ENCODE measurements at regions not wholly inside any gene's neighbourhood (a gene's known extent, or its start where the extent isn't known, plus 50 kb on each side); places are given as distances from the start of the nearest gene placed in this dataset.

- H3K36me3 Mint-ChIP-seq (ENCODE audit: low read depth) = no peaks in the 10 kb centered on the region
- peaks cover 1% of the 10 kb centered on the region for H3K9me3 Mint-ChIP-seq
These were observed 173.6 kb downstream of the IRF8 start for GRCh38 chr16:86072328-86073102.

GRCh38 chr16:86073103-86073625, 174.2 kb downstream of the IRF8 start:
- Histone ChIP-seq H3K36me3 (ENCODE audit: control insufficient read depth, insufficient read depth, low read length) (no peaks in the 10 kb centered on the region), H3K27ac (ENCODE audit: low read depth, low read length) (no peak overlapping the region), H3K9ac (ENCODE audit: extremely low read depth, low read length, poor library complexity, severe bottlenecking) (no peak overlapping the region), H3K4me1 (ENCODE audit: control insufficient read depth, insufficient read depth, low read length) (no peaks in the 10 kb centered on the region), H3K9me3 (ENCODE audit: control insufficient read depth, low read length) (no peaks in the 10 kb centered on the region), H3K27me3 (ENCODE audit: control insufficient read depth, insufficient read depth, low read length, poor library complexity, severe bottlenecking) (no peaks in the 10 kb centered on the region), H3K4me3 (ENCODE audit: low read length) (no peak overlapping the region)
- H3K27me3 Mint-ChIP-seq (ENCODE audit: insufficient read depth) = no peaks in the 10 kb centered on the region
- no peaks in the 10 kb centered on the region for H3K9me3 Mint-ChIP-seq
- H3K27ac Mint-ChIP-seq = no peak overlapping the region
- H3K36me3 Mint-ChIP-seq (ENCODE audit: low read depth) = no peaks in the 10 kb centered on the region
- H3K4me3 Mint-ChIP-seq = no peak overlapping the region
- peak; percentile 9 for TF ChIP-seq CTCF (conservative IDR thresholded peaks at IDR 0.05)
- DNase-seq = no peak
- H3K4me1 Mint-ChIP-seq = peaks cover 12% of the 10 kb centered on the region
- 74 to 79% methylated on average over 9 to 11 of the region's 11 CpGs for WGBS, 2 experiments (ENCODE audit: insufficient coverage in 1 of 2, insufficient read length in 1 of 2)

More at GRCh38 chr16:86072328-86073102, 173.6 kb downstream of the IRF8 start:
- no peak overlapping the region for H3K9ac ChIP-seq (ENCODE audit: extremely low read depth, low read length, poor library complexity, severe bottlenecking)
- Mint-ChIP-seq H3K4me3 (no peak overlapping the region), H3K4me1 (peaks cover 12% of the 10 kb centered on the region), H3K27ac (no peak overlapping the region), H3K27me3 (ENCODE audit: insufficient read depth) (peaks cover 2% of the 10 kb centered on the region)
- TF ChIP-seq CTCF (conservative IDR thresholded peaks at IDR 0.05) = peak; percentile 89
- no peak overlapping the region for H3K27ac ChIP-seq (ENCODE audit: low read depth, low read length)
- no peaks in the 10 kb centered on the region for H3K4me1 ChIP-seq (ENCODE audit: control insufficient read depth, insufficient read depth, low read length)
- DNase-seq = peak; percentile 91
- 43 to 58% methylated on average over 11 to 21 of the region's 21 CpGs for WGBS, 2 experiments (ENCODE audit: insufficient coverage in 1 of 2, insufficient read length in 1 of 2)
- H3K36me3 ChIP-seq (ENCODE audit: control insufficient read depth, insufficient read depth, low read length) = no peaks in the 10 kb centered on the region
- no peak overlapping the region for H3K4me3 ChIP-seq (ENCODE audit: low read length)
- no peaks in the 10 kb centered on the region for H3K9me3 ChIP-seq (ENCODE audit: control insufficient read depth, low read length)
- H3K27me3 ChIP-seq (ENCODE audit: control insufficient read depth, insufficient read depth, low read length, poor library complexity, severe bottlenecking) = no peaks in the 10 kb centered on the region

- WGBS, 2 experiments (ENCODE audit: insufficient coverage in 1 of 2, insufficient read length in 1 of 2) = 93 to 94% methylated on average over 2 to 9 of the region's 9 CpGs
These were observed 175.0 kb downstream of the IRF8 start for GRCh38 chr16:86073763-86074493.

More at GRCh38 chr16:86073763-86074493, 175.0 kb downstream of the IRF8 start:
- Histone ChIP-seq H3K36me3 (ENCODE audit: control insufficient read depth, insufficient read depth, low read length) (no peaks in the 10 kb centered on the region), H3K4me3 (ENCODE audit: low read length) (no peak overlapping the region), H3K9me3 (ENCODE audit: control insufficient read depth, low read length) (no peaks in the 10 kb centered on the region), H3K4me1 (ENCODE audit: control insufficient read depth, insufficient read depth, low read length) (no peaks in the 10 kb centered on the region), H3K27me3 (ENCODE audit: control insufficient read depth, insufficient read depth, low read length, poor library complexity, severe bottlenecking) (no peaks in the 10 kb centered on the region), H3K9ac (ENCODE audit: extremely low read depth, low read length, poor library complexity, severe bottlenecking) (no peak overlapping the region), H3K27ac (ENCODE audit: low read depth, low read length) (no peak overlapping the region)
- H3K36me3 Mint-ChIP-seq (ENCODE audit: low read depth) = no peaks in the 10 kb centered on the region
- H3K4me1 Mint-ChIP-seq = peaks cover 12% of the 10 kb centered on the region
- H3K4me3 Mint-ChIP-seq = no peak overlapping the region
- peak; percentile 39 for DNase-seq
- H3K27me3 Mint-ChIP-seq (ENCODE audit: insufficient read depth) = no peaks in the 10 kb centered on the region
- H3K27ac Mint-ChIP-seq = no peak overlapping the region
- no peaks in the 10 kb centered on the region for H3K9me3 Mint-ChIP-seq
- no peak for TF ChIP-seq CTCF (conservative IDR thresholded peaks at IDR 0.05)

All from endodermal cell (in vitro differentiated cells).